Iris pigment epithelial cell (primary cell): ENCODE measurements at regions not wholly inside any gene's neighbourhood (a gene's known extent, or its start where the extent isn't known, plus 50 kb on each side); places are given as distances from the start of the nearest gene placed in this dataset.

Source experiments
- DNase-seq: peaks from one replicate; pipeline ENCODE4 v3.0.0-alpha.2; 2011; ENCODE audit warnings: low read depth

DNA sequence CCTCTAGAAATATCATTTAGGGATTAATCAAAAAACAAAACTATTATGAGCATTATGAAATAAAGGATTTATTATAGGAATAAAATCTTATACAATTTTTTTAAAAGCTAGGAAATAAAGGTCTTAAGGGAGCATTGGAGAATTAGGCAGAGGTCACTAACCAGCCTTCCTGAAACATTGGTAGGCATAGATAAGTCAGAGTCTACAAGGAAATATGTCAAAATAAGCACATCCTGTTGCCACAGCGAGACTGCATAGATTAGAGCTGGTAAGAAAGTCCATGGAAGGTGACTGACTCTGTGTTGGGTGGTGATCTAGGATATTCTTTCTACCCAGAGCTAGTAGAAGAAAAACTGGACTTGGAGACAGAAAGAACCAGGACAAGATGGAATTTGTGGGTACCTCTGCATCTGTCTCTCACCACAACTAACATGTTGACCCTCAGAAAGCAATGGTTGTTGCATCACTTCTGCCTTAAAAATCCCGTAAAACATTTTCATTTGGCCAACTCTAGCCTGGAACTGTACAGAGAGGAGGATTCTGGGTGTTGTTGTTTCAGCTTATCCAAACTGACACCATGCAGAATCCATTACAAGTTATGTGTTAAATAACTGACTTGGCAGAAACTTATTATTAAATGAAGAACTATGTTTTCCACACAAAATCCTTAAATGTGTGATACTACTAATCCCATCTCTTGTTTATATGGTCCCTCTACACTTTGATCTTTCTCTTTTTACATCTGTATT, 77.1 kb downstream of the FBXO5 start:
- DNase-seq = no peak

DNA sequence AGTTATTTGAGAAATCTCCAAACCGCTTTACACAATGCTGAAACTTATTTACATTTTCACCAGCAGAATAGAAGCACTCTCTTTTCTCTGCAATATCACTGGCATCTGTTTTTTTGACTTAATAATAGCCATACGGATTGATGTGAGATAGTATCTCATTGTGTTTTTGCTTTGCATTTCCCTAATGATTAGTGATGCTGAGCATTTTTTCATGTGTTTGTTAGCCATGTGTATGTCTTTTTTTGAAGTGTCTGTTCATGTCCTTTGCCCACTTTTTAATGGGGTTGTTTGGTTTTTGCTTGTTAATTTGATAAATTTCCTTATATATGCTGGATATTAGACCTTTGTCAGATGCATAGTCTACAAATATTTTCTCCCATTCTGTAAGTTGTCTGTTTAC, 73.6 kb downstream of the FBXO5 start:
- no peak for DNase-seq

DNA sequence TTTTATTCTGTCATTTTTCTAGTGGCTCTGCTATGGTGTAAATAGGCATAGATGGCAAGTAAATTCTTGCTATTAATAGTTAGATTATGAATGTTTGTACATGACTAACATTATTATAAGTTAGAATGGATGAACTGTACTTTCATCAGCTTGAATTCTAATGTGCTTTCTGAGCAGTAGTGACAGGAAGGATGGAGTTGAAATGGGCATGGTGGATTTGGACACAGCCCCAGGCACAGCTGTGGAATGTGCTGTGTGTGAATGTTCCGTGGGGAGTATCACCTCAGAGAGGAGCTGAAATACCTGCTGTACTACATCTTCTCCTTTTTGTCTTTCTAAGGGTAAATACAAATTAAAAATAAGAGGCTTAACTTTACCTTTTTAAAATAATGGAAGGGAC, 66.8 kb downstream of the FBXO5 start:
- DNase-seq = no peak

DNA sequence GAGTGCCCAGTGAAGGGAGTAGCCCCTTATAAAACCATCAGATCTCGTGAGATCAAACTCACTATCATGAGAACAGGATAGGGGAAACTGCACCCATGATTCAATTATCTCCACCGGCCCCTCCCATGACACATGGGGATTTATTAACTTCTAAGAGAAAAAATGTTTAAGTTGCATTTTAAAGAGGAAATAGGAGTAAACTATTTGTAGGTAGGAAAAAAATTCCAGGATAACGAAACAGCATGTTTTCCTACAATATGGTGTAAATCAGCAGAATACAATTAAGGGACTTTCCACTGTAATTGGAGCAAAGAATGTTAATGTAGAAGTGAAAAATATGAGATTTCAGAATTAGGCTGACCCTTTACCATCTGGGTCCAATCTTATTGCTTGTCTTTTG, 63.9 kb downstream of the FBXO5 start:
- no peak for DNase-seq

DNA sequence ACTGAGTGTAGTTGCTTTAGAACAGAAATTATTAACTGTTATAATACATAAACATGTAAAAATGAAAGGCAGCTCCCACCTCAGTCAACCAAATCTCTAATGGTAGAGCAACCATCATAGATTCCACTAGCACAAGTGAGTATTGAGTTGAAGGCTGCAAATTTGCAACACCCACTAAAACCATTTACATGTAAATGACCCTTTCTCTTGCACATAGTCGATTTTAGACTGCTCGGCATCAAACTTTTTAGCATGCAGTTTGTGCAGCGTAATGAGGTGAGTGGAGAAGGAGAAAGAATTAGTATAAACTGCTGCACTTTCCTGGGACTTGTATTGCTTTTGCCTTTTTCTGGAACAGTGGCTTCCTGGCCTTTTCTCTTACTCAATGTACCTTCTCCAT, 62.8 kb downstream of the FBXO5 start:
- no peak for DNase-seq
